Gastrocnemius medialis (tissue), 4 donors: ENCODE measurements at regions not wholly inside any gene's neighbourhood (a gene's known extent, or its start where the extent isn't known, plus 50 kb on each side); places are given as distances from the start of the nearest gene placed in this dataset.

Experiments used
- ATAC-seq, 2 donors: fragments of 150-250 bp; one replicate each; pipeline ENCODE4 v1.9.1; 2016
- DNase-seq, 2 donors: peaks; one replicate each; pipeline ENCODE4 v3.0.0-alpha.2; 2019
- H3K27ac ChIP-seq, 4 donors: fragments of 200-600 bp; sonication (generic); 1 replicate in 1 of 4; 2 replicates in 3 of 4; pipeline ENCODE4 v1.5.1; 2016 to 2018; ENCODE audit warnings: mild to moderate bottlenecking in 2 of 4, moderate library complexity in 1 of 4
- H3K27me3 ChIP-seq, 3 donors: fragments of 200-600 bp; sonication (generic) in 2 of 3; 1 replicate in 1 of 3; 2 replicates in 2 of 3; pipeline versions ENCODE4 v1.5.1 to v1.6.0; 2016 to 2019; ENCODE audit warnings: mild to moderate bottlenecking in 1 of 3, moderate library complexity in 1 of 3
- H3K36me3 ChIP-seq, 2 donors: fragments of 200-600 bp; sonication (generic) in 1 of 2; one replicate each; pipeline ENCODE4 v1.5.1; 2017 to 2018
- H3K4me1 ChIP-seq, 2 donors: fragments of 200-600 bp; sonication (generic) in 1 of 2; one replicate each; pipeline ENCODE4 v1.5.1; 2016 to 2017; ENCODE audit warnings: mild to moderate bottlenecking in 2 of 2
- H3K4me3 ChIP-seq, 4 donors: fragments of 200-600 bp; sonication (generic) in 3 of 4; 1 replicate in 1 of 4; 2 replicates in 3 of 4; pipeline ENCODE4 v1.5.1; 2016 to 2019; ENCODE audit warnings: mild to moderate bottlenecking in 2 of 4
- H3K9me3 ChIP-seq, 3 donors: fragments of 200-600 bp; sonication (generic) in 2 of 3; 1 replicate in 1 of 3; 2 replicates in 2 of 3; pipeline ENCODE4 v1.5.1; 2016 to 2019
- POLR2A ChIP-seq, 2 donors: fragments of 450-650 bp; IDR thresholded peaks; one replicate each; pipeline ENCODE4 v1.6.1; 2017; ENCODE audit warnings: antibody characterized with exemption in 2 of 2, mild to moderate bottlenecking in 2 of 2, moderate library complexity in 2 of 2
- in situ Hi-C, 4 donors: fragments of 200-750 bp; cut with MboI; loops; one replicate each; pipeline versions ENCODE4 v1.15.0 to v1.8.0; 2017; ENCODE audit warnings: low sequenced_read_pairs in 4 of 4
- intact Hi-C: fragments of 100-400 bp; cut with DNase I; formaldehyde crosslinking; loops from one replicate; pipeline ENCODE4 v1.15.1; 2023; ENCODE audit warnings: low total_unique reads
- TF ChIP-seq, protein P1 (sequence below), 5 experiments: fragments of 450-650 bp in 3 of 5; fragments of 200-600 bp in 2 of 5; sonication (generic) in 2 of 5; IDR thresholded peaks in 4 of 5; conservative IDR thresholded peaks in 1 of 5; 1 replicate in 4 of 5; 2 replicates in 1 of 5; pipeline ENCODE4 v1.5.1; 2016 to 2019; ENCODE audit warnings: antibody characterized with exemption in 5 of 5, mild to moderate bottlenecking in 3 of 5, moderate library complexity in 3 of 5

DNA sequence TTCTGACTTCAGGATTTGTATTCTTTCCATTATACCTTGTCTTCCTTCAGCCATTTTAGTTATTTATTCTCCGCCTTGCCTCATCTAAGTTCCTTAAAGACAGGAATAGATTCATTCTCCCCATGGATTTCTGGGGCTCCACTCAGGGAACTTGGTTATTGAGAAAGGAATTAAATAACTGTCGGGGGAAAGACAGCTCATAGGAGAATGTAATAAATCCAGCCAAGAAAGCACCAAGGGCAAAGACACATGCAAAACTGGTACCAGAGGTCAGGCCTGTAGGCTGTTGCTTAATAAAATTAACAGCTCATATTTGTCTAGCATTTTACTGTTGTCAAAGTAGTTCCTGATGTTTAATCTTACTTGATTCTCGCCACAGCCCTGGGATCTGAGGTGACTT lies 357.2 kb downstream of the TMEM38B start:
- H3K4me3 ChIP-seq, result no peak overlapping the region
- H3K4me1 ChIP-seq, result no peaks in the 10 kb centered on the region
- no peaks in the 10 kb centered on the region for H3K36me3 ChIP-seq
- no peaks in the 10 kb centered on the region for H3K9me3 ChIP-seq
- DNase-seq (no peak), ATAC-seq (no peak)
- in situ Hi-C loops, result no loop called here
- intact Hi-C loops, result no loop called here
- no peak overlapping the region for H3K27ac ChIP-seq
- no peaks in the 10 kb centered on the region for H3K27me3 ChIP-seq
- no peak for TF ChIP-seq POLR2A (IDR thresholded peaks at IDR 0.05)
- TF ChIP-seq, protein P1, sequence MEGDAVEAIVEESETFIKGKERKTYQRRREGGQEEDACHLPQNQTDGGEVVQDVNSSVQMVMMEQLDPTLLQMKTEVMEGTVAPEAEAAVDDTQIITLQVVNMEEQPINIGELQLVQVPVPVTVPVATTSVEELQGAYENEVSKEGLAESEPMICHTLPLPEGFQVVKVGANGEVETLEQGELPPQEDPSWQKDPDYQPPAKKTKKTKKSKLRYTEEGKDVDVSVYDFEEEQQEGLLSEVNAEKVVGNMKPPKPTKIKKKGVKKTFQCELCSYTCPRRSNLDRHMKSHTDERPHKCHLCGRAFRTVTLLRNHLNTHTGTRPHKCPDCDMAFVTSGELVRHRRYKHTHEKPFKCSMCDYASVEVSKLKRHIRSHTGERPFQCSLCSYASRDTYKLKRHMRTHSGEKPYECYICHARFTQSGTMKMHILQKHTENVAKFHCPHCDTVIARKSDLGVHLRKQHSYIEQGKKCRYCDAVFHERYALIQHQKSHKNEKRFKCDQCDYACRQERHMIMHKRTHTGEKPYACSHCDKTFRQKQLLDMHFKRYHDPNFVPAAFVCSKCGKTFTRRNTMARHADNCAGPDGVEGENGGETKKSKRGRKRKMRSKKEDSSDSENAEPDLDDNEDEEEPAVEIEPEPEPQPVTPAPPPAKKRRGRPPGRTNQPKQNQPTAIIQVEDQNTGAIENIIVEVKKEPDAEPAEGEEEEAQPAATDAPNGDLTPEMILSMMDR (IDR thresholded peaks at IDR 0.05 in 4 of 5, conservative IDR thresholded peaks at IDR 0.05 in 1 of 5), result no peak

DNA sequence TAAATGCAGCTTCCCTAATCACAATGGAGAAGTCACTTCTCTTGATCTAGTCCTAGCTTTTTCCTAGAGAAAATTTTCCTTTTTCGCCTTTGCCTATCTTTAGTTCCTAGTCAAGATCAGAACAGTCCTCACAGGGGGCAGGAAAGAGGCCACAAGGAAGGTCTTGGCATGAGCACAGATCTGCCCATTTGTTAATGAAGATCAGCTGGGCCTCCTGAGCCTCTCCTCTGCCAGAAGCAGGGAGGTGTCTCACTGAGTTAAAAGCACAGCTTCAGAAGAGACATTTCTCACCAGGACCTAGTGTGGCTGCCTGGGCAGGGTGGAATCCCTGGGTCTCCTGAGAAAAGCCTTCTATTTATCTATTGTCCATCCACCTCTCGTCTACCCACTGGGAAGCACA lies 357.8 kb downstream of the TMEM38B start:
- no peaks in the 10 kb centered on the region for H3K36me3 ChIP-seq
- TF ChIP-seq, protein P1 (IDR thresholded peaks at IDR 0.05 in 4 of 5, conservative IDR thresholded peaks at IDR 0.05 in 1 of 5), result no peak
- H3K27me3 ChIP-seq, result no peaks in the 10 kb centered on the region
- in situ Hi-C loops, result no loop called here
- ATAC-seq, result no peak
- H3K4me1 ChIP-seq, result no peaks in the 10 kb centered on the region
- no peak overlapping the region for H3K27ac ChIP-seq
- DNase-seq, result no peak
- H3K9me3 ChIP-seq, result no peaks in the 10 kb centered on the region
- intact Hi-C loops, result no loop called here
- H3K4me3 ChIP-seq, result no peak overlapping the region

DNA sequence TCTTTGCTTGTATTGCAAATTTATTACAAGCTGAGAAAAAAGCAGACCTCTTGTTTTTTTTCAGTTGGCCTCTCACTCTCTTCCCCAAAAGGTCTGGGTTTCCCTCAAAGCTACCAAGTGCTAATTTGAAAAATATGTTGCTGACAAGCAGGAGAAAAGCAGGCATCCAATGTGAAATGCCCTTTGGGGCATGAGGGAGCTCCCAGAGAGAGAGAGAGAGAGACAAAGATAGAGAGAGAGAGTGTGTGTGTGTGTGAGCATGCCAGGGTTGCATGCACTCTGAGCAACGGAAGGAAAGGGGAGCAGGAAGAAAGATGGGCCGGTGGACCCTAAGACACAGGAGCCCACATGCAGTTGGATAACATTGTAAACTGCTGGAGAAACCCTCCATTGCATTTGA lies 358.4 kb downstream of the TMEM38B start:
- Histone ChIP-seq H3K27me3 (no peaks in the 10 kb centered on the region), H3K4me1 (no peaks in the 10 kb centered on the region), H3K27ac (no peak overlapping the region), H3K36me3 (no peaks in the 10 kb centered on the region), H3K4me3 (no peak overlapping the region), H3K9me3 (no peaks in the 10 kb centered on the region)
- in situ Hi-C loops, result no loop called here
- no peak for ATAC-seq
- DNase-seq, result no peak
- no peak for TF ChIP-seq POLR2A (IDR thresholded peaks at IDR 0.05)
- TF ChIP-seq, protein P1 (IDR thresholded peaks at IDR 0.05 in 4 of 5, conservative IDR thresholded peaks at IDR 0.05 in 1 of 5), result no peak
- intact Hi-C loops, result no loop called here

DNA sequence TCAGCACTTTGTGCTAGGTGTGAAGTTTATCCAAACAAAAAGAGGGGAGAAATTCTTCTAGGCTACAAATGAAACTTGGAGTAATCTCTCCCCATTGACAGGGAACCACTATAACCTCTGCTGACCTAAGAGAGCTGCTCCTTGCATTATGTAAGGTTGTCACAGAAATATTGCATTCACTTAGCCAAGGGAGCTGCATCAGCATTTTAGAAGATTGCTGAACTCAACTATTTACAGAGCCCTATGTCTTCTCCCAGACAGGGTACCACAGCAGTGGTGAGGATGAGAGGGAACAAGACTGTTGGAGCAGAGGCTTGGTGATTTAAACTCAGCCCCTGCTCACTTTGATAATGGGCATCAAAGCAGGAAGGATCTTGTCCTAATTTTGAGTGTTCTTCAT lies 362.0 kb downstream of the TMEM38B start:
- Histone ChIP-seq H3K4me3 (no peak overlapping the region), H3K4me1 (no peaks in the 10 kb centered on the region), H3K27me3 (no peaks in the 10 kb centered on the region), H3K36me3 (no peaks in the 10 kb centered on the region), H3K9me3 (no peaks in the 10 kb centered on the region), H3K27ac (no peak overlapping the region)
- no peak for ATAC-seq
- no peak for TF ChIP-seq POLR2A (IDR thresholded peaks at IDR 0.05)
- TF ChIP-seq, protein P1 (IDR thresholded peaks at IDR 0.05 in 4 of 5, conservative IDR thresholded peaks at IDR 0.05 in 1 of 5), result no peak
- in situ Hi-C loops (no loop called here), intact Hi-C loops (no loop called here)
- no peak for DNase-seq

DNA sequence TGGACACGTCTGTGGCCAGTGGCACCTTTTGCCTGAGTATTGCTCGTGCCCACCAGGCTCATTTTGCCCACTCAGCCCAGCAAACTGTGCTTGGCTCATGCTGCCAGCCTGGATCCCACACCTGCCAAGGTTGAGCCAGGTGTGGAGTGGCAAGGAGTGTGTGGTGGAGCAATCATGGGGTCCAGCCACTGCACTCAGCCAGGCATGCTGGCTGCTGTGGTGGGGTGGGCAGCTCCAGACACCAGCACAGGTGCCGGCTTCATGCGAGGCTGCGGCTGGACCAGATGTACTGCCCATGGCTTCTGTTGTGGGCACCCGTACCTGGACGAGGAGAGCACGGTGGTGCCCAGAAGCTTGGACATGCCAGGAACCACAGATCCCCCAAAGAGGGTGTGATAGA lies 364.1 kb downstream of the TMEM38B start:
- ATAC-seq (no peak), DNase-seq (no peak)
- TF ChIP-seq POLR2A (IDR thresholded peaks at IDR 0.05), result no peak
- TF ChIP-seq, protein P1 (IDR thresholded peaks at IDR 0.05 in 4 of 5, conservative IDR thresholded peaks at IDR 0.05 in 1 of 5), result no peak
- no peak overlapping the region for H3K4me3 ChIP-seq
- no peaks in the 10 kb centered on the region for H3K4me1 ChIP-seq
- no peak overlapping the region for H3K27ac ChIP-seq
- intact Hi-C loops, result no loop called here
- H3K36me3 ChIP-seq, result no peaks in the 10 kb centered on the region
- no peaks in the 10 kb centered on the region for H3K9me3 ChIP-seq
- H3K27me3 ChIP-seq, result no peaks in the 10 kb centered on the region
- in situ Hi-C loops, result no loop called here
